DMS 273 (cell line): ENCODE measurements at regions not wholly inside any gene's neighbourhood (a gene's known extent, or its start where the extent isn't known, plus 50 kb on each side); places are given as distances from the start of the nearest gene placed in this dataset.

ENCODE experiments used
- DNase-seq: peaks from one replicate; lab custom pipeline; 2025; ENCODE audit not compliant: unreplicated experiment; lab: John Stamatoyannopoulos, UW

GRCh38 chr18:64663086-64663485, 514.2 kb upstream of the LINC00305 start:
- no peak for DNase-seq

GRCh38 chr18:64659196-64659595, 510.3 kb upstream of the LINC00305 start:
- DNase-seq, result no peak

- DNase-seq, result no peak
Measured at GRCh38 chr18:64653068-64653467, 504.2 kb upstream of the LINC00305 start.

- no peak for DNase-seq
Measured at GRCh38 chr18:64650068-64650467, 501.2 kb upstream of the LINC00305 start.

GRCh38 chr18:64645753-64646152, 496.9 kb upstream of the LINC00305 start:
- DNase-seq, result no peak

- no peak for DNase-seq
Measured at GRCh38 chr18:64639536-64639935, 490.6 kb upstream of the LINC00305 start.

- DNase-seq, result peak; percentile 34
Measured at GRCh38 chr18:64620971-64621560, 472.2 kb upstream of the LINC00305 start.

GRCh38 chr18:64618390-64618789, 469.5 kb upstream of the LINC00305 start:
- DNase-seq, result peak; percentile 81

- no peak for DNase-seq
Measured at GRCh38 chr18:64615021-64615420, 466.1 kb upstream of the LINC00305 start.

- no peak for DNase-seq
Measured at GRCh38 chr18:64614446-64614845, 465.6 kb upstream of the LINC00305 start.

- DNase-seq, result peak; percentile 6
Measured at GRCh38 chr18:64592246-64592645, 443.4 kb upstream of the LINC00305 start.

GRCh38 chr18:64589000-64589399, 440.1 kb upstream of the LINC00305 start:
- no peak for DNase-seq

GRCh38 chr18:64566456-64566855, 417.6 kb upstream of the LINC00305 start:
- no peak for DNase-seq

- no peak for DNase-seq
Measured at GRCh38 chr18:64562651-64563050, 413.8 kb upstream of the LINC00305 start.

- DNase-seq, result no peak
Measured at GRCh38 chr18:64546451-64546850, 397.6 kb upstream of the LINC00305 start.

GRCh38 chr18:64539847-64540246, 391.0 kb upstream of the LINC00305 start:
- no peak for DNase-seq

GRCh38 chr18:64528646-64529045, 379.8 kb upstream of the LINC00305 start:
- DNase-seq, result no peak

GRCh38 chr18:64519201-64519600, 370.3 kb upstream of the LINC00305 start:
- DNase-seq, result no peak

GRCh38 chr18:64518191-64518590, 369.3 kb upstream of the LINC00305 start:
- DNase-seq, result no peak

- peak; percentile 18 for DNase-seq
Measured at GRCh38 chr18:64513401-64513800, 364.5 kb upstream of the LINC00305 start.

- no peak for DNase-seq
Measured at GRCh38 chr18:64490207-64490606, 341.3 kb upstream of the LINC00305 start.

GRCh38 chr18:64488698-64489097, 339.8 kb upstream of the LINC00305 start:
- DNase-seq, result no peak

GRCh38 chr18:64474773-64475172, 325.9 kb upstream of the LINC00305 start:
- DNase-seq, result peak; percentile 0
